Stimulated activated CD8-positive, alpha-beta memory T cell treated with anti-CD3 and anti-CD28 coated beads, Interleukin-12 subunit alpha, Interleukin-12 subunit beta, amount 100 ng/mL, for 24 hours (primary cell): ENCODE measurements at regions not wholly inside any gene's neighbourhood (a gene's known extent, or its start where the extent isn't known, plus 50 kb on each side); places are given as distances from the start of the nearest gene placed in this dataset.
"Not testable (repeated sequence)": the region's sequence is repeated elsewhere in the genome, so short reads cannot be mapped to it uniquely, and the experiment has no call there.

Source experiments
- DNase-seq: peaks from one replicate; pipeline ENCODE4 v3.0.0-alpha.2; 2020; ENCODE audit errors: extremely low read depth

DNA sequence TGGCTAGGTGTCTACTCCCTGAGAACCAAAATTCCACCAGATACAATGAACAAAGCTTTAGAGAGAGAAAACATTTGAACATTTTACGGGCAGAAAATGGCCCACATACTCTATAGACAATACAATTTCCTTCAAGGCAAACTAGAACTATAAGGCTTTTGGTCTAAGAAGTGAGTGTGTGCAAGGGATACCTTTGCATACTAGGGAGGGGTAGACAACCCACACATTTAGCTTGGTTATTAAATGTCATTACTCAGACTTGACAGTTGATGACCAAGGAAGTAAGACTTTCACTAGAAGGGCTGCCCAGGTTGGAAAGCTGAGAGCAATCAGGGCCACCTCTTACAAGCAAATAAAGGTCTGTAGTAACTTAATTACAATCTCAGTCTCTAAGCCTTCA is 64.0 kb upstream of the PLEKHM1 start:
- DNase-seq = not testable (repeated sequence)

DNA sequence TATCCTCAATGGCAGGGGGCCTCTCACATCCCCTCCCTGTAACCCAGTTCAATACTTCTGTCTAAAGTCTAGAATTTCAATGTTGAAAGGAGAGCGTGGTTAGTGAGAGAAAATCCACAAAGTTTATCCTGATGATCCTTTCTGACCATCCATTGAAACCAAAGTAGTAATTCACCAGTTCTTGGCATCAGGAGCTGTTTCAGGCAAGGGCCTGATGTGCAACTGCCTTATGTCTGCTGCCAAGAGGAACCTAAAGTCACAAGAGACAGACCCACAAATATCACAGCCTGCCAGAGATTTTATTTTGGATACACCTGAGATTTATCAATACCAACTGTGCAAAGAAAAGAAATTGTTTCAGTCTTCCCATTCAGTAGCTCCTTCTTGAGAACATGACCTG is 68.3 kb upstream of the PLEKHM1 start:
- not testable (repeated sequence) for DNase-seq

DNA sequence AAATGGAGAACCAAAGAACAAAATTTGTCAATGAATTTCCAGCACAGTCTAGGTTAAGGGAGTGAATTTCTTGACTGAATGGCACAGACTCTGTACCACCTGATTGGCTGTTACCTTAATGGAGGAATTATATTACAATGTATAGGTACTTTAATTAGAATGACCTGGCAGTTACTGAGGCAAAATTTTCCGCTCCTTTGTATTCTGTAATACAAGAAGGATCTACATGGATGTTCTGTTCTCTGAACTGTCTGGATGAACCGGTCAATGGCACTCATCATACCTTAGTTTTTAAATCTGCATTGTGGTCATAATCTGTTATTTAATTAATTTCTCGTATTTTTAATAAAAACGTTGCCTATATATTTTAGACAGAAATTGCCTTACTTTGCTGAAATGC is 72.3 kb upstream of the PLEKHM1 start:
- not testable (repeated sequence) for DNase-seq

DNA sequence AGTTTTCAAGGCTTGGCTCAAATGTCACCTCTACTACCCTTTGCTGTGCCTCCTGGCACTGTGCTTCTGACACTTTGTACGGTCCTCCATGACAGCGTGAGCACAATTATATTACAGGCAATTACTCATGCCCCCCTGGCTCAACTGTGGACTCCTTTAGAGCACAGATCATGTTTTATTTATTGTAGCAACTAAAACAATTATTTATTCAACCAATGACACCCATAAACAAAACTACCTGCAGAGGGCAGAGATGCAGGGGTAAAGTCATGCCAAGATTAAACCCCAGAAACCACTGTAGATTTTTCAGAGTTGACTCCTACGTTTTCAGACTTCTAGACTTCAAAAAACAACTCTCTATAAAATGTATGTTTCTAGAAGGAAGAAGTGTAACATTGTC is 72.8 kb upstream of the PLEKHM1 start:
- not testable (repeated sequence) for DNase-seq

DNA sequence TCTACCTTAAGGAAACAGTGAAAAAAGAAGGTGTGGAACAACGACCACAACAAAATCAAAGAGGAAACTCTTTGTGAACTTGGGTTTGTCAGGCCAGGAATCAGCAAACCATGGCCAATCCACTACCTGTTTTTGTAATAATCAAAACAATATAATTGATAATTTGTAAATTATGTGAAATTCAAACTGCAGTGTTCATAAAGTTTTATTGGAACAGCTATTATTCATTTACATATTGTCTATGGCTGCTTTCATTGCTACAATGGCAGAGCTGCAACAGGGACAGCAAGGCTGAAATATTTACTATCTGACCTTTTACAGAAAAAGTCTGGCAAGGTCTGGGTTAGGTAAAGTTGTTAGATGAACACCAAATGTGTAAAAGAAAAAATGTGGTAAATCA is 77.8 kb upstream of the PLEKHM1 start:
- not testable (repeated sequence) for DNase-seq

DNA sequence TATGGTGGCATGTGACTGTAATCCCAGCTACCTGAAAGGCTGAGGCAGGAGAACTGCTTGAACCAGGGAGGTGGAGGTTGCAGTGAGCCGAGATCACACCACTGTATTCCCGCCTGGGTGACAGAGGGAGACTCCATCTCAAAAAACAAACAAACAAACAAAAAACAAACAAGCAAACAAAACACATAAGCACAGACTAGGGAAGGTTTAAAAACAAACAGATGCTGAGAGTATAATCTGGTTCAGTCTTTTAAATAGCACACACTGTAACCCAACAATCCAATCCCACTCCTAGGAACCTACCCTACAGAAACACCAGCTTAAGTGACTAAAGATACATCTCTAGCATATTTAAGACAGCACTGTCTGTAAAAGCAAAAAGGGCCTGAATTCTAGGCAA is 82.8 kb upstream of the PLEKHM1 start:
- not testable (repeated sequence) for DNase-seq

DNA sequence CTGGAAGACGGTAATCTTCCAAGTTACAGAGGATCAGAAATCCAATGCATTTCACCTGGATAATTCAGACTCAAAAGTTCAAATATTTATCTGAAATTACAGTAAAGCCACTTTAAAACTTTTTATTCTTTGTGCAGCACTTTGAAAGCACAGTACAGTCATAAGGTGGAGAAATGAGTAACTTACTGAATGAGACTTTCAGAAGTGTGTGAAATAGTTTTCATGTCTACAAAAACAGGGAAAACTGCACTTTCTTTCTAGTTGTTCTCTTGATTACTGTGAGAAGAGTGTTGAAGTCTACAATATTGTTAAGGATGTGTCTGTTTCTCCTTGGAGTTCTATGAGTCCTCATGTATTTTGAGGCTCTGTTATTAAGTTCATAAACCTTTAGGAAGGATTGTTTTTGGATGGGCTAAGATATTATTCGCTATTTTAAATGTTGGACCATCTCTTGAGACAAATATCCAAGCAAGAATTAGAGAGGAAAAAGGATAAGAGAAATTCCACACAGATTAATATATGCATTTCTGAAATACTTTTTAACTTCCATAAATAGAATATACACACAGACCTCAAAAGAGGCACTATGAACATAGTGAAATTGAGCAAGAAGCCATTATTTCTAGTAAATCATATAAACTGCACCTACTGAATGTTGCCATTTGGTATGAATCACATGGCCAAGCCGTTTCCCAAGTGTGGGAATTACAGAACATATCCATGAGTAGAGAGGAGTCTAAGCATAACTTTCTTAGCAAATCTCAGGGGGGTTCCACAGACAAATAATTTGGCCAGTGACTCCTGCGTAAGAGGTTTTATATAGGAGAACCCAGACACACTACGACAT is 83.6 kb upstream of the PLEKHM1 start:
- no peak for DNase-seq

DNA sequence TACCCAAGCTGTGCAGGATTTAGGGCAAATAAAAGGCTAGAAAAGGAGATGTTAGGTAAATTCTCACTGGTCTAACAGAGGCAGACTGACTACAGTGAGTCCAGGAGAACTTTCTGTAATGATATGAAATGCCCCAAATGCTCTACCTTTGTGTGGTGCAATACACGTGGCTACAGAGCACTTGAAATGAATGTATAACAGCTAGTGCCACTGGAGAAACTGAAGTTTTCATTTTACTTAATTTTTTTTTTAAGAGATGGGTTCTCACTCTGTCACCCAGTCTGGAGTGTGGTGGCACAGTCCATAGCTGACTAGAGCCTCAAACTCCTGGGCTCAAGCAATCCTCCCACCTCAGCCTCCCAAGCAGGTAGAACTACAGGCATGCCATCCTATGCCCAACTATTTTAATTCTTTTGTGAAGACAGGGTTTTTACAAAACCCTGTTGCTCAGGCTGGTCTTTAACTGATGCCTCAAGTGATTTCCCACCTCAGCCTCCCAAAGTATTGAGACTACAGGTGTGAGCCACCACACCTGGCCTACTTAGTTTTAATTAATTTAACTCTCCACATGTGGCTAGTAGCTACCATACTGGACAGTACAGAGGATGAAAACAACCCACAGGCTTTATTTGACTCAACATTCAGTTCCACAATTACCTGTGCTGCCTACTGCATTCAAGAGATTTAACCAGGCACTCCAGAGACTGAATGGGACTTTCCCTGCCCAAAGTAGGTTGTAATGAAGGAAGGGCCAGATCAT is 84.8 kb upstream of the PLEKHM1 start:
- no peak for DNase-seq

DNA sequence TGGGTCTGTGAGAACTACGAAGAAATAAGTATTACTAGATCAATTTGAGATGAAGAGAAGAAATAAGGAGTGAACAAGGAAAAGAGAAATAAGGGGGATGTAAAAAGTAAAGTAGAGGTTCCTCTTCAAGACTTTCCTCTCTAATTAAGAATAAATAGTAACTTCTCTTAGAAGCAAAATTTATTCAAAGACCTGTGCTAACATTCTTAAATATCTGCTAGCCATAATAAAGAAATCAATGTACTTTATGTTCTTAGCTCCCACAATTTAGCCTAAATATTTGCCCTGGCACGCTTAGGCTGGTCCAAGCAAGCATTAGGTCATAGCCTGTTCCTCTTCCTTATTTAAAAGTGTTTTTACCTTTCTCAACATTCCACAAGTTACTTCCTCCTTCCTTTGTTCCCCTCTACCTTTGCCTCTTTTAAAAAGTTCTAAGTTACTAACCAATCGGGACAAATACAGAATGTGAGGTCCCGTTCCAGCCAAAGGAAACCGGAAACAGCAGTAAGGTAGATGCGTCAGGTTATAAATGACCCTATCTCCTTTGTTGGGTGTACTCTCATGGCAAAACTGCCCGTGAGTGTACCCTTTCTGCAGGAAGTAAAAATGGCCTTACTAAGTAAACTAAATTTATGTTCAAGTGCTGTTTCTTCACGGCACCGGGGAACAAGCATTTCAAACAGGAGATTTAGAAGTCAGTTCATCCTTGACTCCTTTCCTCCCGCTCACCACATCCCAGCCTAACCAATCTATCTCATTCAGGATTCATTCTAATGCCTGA is 86.2 kb upstream of the PLEKHM1 start:
- not testable (repeated sequence) for DNase-seq

DNA sequence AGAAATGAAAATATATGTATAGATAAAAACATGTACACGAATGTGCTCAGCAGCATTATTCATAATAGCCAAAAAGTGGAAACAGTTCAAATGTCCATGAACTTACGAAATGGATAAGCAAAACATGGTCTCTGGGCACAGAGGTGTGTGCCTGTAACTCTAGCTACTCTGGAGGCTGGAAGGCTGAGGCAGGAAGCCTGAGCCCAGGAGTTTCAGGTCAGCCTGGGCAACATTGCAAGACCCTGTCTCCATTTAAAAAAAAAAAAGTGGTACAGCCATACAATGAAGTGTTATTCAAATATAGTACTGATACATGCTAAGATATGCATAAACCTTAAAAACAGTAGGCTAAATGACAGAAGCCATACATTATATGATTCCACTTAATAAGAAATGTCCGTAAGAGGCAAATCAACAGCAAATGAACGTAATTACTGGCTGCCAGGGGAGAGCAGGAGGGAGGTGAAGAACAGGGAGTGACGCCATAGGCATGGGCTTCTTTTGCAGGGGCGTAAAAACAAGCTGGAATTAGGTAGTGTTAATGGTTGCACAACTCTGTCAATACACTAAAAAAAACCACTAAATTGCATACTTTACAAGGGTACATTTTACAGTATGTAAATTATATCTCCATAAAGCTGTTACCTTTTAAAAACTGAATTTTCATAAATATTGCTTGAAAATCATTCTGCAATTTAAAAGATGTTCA is 87.2 kb upstream of the PLEKHM1 start:
- DNase-seq = no peak

DNA sequence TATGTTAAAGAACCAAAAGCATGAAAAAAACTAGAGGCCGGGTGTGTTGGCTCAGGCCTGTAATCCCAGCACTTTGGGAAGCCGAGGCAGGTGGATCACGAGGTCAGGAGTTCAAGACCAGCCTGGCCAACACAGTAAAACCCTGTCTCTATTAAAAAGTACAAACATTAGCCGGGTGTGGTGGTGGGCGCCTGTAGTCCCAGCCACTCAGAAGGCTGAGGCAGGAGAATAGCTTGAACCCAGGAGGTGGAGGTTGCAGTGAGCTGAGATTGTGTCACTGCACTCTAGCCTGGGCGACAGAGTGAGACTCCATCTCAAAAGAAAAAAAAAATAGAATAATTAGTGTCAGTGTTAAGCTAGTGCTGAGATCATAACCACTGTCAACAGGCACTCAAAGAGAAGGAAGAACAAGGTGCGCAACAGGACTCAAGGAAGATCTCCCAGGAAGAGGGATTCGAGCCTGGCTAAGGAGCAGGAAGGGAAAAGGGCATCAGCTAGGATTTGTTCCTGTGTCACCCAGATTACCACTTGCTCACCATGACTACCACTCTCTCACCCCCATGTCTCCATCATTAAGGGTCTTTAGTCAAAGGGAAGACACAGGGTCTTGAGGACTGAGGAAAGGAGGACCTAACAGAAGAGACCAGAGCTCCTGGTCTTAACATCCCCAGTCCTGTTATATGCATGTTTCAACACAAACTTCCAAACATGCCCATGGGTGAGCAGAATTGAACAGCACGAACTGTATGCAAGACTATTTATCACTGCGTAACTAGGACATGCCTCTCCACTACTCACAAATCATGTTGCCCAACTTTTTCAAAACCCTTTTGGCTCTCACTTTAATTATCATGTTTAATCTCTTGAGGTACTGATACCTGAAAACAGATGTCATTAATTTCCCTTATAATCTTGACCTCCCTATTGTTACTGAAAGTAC is 88.3 kb upstream of the PLEKHM1 start:
- DNase-seq = no peak

DNA sequence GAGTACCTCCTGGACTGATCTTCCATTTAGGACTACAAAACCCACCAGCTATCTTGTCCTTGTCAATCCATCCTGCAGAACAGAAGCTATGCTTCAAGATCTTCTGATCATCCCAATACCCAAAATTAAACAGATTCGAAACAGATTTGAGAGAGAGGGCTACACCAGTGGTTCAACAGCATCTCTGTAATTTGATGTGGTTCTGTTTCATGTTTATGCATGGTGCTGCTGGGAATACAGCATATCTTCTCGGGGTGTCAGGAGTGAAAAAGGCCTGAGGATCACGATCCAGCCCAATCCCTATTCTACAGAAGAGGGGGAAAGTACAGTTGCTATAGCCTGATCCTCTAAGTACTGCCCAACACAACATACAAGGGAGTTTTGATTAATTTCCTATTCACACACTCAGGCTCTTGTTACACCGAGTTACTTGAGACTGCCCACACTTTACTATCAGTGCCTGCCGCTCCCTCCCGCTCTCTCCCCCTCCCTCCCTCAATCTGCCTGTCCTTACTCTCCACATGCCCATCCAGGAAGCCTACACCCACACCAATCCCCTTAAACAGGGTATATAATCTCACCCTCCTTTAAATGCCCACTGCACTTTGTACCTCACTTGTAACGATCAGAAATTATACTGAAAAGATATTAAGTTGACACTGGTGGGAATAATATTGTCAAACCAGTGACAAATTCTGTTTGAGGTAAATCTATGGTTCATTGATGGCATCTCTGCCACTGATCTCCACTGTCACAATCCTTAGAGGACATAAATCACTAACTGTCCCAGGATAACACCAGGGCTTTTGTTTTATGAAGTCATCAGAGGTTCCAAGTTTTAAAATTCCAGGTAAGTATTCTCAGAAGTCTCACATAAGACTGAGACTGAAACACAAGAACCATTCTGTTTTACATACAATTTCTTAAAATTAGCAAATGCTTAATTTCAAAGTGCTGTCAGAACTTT is 89.3 kb upstream of the PLEKHM1 start:
- no peak for DNase-seq

DNA sequence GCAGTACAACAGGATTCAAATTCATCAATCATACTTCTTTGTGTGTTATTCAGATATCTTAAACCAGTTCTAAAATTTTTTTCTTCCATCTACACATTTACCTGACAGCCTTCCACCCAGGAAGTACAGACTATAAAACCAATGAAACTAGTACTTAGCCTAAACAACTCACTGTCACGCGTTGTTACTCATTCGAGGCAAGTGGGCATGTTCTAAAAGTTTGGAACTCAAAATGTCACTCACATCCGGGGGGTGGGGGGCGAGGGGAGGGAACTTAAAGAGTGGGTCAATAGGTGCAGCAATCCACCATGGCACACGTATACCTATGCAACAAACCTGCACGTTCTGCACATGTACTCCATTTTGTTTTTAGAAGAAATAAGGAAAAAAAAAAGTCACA is 90.4 kb upstream of the PLEKHM1 start:
- DNase-seq = no peak

DNA sequence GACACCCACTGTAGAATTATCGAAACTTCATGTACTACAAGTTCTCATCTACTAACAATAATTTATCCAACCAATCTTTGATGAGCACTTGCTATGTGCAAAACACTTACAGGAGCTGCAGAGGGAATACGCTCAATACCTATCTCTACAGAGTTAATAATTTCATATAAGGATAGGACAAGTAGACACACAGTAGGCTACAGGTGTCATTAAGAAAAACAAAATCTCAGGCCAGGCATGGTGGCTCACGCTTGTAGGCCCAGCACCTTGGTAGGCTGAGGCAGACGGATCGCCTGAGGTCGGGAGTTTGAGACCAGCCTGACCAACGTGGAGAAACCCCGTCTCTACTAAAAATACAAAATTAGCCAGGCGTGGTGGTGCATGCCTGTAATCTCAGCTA is 91.3 kb upstream of the PLEKHM1 start:
- no peak for DNase-seq

DNA sequence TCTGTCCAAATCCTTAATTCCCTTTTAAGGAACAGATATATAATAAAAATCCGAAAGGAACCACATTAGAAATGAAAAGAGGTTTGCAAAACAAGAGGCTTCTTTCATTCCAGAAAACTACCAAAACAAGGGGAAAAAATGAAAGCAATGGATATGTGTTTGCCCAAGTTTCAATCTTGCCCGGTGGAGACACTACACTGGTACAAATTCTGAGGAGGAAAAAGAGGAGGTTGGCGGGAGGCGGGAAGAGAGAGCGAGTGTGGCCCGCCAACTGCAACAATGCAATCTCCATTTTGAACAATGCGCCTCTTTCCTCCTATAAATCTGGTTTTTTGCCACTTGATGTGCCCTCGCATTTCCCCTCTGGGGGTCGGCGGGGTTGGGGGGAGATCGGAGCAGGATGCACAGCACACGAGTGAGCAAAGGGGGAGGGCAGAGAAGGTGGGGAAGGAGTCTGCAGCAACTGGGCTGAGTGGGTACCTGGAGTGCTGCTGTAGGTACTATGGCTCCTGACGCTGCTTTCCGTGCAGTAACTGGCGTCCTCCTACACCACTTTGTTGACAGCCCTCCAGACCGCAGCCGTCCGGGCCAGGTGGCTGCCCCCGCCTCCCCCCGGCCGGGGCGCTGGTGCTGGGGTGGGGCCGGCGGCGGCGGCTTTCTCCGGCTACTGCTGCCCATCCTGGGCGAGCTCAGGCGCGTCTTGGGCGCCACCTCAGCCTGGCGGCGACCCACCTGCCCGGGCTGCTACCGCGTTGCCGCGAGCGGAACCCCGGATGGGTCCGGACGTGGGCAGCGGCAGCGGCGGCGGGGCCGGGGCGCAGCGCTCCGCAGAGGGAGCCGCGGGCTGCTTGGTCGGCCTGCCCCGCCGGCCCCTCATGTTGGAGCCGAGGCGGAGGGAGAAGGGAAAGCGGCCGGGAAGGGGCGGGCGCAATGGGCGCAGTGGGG is 93.8 kb upstream of the PLEKHM1 start:
- no peak for DNase-seq

DNA sequence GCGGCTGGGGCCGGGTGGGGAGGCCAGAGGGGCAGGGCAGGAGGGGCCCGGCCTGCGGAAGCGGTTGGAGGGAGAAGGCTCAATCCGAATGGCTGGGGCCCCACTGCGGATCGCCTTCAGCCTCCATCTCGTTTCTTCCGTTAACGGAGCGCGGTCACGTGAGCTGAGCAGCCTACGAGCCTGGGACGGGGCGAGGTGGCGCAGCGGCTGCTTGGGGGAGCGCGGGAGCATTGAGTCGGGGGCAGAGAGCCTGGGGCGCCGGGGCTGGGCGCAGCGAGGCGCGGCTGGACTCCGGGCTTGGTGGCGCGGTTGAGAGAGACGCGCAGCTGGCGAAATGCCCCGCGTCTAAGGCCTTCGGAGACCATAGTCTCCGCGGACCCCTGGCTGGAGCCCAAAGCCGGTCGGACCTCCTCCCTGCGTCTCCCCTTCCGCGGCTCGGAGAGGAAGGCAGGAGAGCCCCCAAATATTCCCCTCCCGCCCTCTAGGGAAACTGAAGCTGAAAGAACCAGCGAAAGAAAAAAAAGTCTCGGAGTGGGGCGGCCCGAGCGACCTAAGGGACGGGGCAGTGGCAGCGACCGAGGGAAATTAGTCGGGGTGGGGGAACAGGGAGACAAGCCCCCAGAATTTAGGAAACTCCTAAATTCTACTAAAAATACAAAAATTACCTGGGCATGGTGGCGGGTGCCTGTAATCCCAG is 94.7 kb upstream of the PLEKHM1 start:
- DNase-seq = peak; percentile 67

DNA sequence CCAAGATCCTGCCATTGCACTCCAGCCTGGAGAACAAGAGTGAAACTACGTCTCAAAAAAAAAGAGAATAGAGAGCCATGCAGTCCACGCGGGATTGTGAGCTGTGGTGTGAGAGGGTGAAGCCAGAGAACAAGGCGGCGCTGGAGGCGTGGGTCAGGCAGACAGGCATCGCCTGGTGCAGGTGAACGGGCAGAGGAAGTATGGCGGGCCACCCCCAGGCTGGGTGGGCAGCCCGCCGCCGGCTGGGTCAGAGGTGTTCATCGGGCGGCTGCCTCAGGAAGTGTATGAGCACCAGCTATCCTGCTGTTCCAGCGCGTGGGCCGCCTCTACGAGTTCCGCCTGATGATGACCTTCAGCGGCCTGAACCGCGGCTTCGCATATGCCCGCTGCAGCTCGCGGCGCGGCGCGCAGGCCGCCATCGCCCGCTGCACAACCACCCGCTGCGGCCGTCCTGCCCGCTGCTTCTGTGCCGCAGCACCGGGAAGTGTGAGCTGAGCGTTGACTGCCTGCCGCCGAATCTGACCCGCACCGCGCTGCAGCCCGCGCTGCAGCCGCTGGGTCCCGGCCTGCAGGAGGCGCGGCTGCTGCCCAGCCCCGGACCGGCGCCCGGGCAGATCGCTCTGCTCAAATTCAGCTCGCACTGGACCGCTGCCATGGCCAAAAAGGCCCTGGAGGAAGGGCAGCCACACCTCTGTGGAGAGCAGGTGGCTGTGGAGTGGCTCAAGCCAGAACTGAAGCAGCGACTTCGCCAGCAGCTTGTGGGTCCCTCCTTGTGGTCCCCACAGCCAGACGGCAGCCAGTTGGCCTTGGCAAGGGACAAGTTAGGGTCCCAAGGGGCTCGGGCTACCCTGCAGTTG is 95.5 kb upstream of the PLEKHM1 start:
- not testable (repeated sequence) for DNase-seq
